ENCODE measurements at regions not wholly inside any gene's neighbourhood (a gene's known extent, or its start where the extent isn't known, plus 50 kb on each side); places are given as distances from the start of the nearest gene placed in this dataset.
"Not testable (repeated sequence)": the region's sequence is repeated elsewhere in the genome, so short reads cannot be mapped to it uniquely, and the experiment has no call there.

DNA sequence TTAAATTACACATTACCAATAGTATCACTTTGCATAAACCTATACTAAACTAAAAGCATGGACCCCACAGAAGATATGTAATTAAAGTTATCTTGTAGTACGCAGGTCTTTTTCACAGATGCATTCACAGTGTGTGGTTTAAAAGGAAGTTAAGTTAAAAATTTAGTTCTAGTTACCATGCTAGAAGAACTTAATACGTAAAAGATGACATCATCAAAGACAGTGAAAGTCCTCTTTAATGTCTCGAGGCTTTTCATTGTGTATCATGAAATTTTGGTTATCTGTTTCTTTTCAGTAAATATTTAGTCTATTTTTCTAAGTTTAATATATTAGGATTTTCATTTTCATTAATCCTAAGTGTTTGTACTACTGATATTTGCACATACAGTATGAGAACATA lies 934.6 kb upstream of the FOXG1 start:
- H3K27me3 ChIP-seq (ENCODE audit: low read depth); H3K36me3 ChIP-seq; H3K4me1 ChIP-seq; H3K4me3 ChIP-seq; ATAC-seq; DNase-seq; H3K9me3 ChIP-seq; H3K27ac ChIP-seq; intact Hi-C loops (cut with DNase I): not testable (repeated sequence)

DNA sequence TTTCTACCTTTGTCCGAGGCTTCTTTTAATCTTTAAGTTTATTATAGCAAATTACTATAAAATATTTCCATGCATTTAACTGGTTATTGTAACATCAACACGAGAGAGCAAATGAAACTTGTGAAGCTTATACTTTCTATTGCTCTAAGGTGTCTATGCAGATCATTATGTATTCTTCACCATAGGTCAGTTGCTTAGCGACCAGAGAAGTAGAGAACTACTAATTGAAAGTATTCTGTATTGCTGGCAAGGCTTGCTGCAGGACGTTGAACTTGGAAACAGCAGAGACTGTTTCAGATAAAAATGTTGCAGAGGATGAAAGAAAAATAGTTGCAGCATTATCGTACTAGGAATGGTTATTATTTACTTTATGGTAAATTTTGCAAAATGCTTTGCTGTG lies 933.6 kb upstream of the FOXG1 start:
- H3K27me3 ChIP-seq (ENCODE audit: low read depth); H3K4me1 ChIP-seq; intact Hi-C loops (cut with DNase I); ATAC-seq; H3K9me3 ChIP-seq; H3K27ac ChIP-seq; H3K4me3 ChIP-seq; H3K36me3 ChIP-seq; DNase-seq: not testable (repeated sequence)

DNA sequence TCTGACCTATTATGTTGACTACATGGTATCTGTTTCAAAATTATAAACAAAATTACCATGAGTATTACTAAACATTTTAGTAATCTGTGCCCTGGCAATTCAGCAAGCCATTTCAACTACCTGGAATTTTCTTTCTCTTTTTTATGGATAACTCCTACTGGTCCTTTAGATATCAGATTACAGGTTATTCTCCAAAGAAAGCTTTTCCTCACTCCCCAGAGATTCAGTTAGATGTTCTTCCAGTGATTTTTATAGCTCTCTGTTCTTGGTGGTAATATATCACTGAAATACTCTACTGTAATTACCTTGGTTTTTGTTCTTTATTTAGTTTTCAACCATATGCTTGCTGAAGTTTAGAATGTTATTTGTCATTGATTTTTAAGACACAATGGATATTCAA lies 930.2 kb upstream of the FOXG1 start:
- ATAC-seq: no peak

DNA sequence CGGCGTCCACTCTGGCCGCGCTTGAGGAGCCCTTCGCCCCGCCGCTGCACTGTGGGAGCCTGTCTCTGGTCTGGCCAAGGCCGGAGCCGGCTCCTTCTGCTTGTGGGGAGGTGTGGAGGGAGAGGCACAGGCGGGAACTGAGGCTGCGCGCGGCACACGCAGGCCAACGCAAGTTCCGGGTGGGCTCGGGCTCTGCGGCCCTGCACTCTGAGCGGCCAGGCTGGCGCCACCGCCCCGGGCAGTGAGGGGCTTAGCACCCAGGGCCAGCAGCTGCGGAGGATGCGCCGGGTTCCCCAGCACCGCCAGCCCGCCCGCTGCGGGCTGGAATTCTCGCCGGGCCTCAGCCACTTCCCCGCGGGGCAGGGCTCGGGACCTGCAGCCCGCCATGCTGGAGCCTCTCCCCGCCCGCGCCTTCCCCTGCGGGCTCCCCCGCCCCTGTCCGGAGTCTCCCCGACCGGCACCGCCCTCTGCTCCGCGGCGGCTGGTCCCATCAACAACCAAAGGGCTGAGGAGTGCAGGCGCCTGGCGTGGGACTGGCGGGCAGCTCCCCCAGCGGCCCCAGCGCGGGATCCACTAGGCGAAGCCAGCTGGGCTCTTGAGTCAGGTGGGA lies 921.2 kb upstream of the FOXG1 start:
- intact Hi-C loops (cut with DNase I): no loop called here
- Histone ChIP-seq H3K9me3 (no peaks in the 10 kb centered on the region), H3K36me3 (no peaks in the 10 kb centered on the region), H3K27ac (no peak overlapping the region), H3K4me3 (no peak overlapping the region), H3K4me1 (no peaks in the 10 kb centered on the region), H3K27me3 (ENCODE audit: low read depth) (no peaks in the 10 kb centered on the region)
- TF ChIP-seq, protein P1, sequence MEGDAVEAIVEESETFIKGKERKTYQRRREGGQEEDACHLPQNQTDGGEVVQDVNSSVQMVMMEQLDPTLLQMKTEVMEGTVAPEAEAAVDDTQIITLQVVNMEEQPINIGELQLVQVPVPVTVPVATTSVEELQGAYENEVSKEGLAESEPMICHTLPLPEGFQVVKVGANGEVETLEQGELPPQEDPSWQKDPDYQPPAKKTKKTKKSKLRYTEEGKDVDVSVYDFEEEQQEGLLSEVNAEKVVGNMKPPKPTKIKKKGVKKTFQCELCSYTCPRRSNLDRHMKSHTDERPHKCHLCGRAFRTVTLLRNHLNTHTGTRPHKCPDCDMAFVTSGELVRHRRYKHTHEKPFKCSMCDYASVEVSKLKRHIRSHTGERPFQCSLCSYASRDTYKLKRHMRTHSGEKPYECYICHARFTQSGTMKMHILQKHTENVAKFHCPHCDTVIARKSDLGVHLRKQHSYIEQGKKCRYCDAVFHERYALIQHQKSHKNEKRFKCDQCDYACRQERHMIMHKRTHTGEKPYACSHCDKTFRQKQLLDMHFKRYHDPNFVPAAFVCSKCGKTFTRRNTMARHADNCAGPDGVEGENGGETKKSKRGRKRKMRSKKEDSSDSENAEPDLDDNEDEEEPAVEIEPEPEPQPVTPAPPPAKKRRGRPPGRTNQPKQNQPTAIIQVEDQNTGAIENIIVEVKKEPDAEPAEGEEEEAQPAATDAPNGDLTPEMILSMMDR (IDR thresholded peaks at IDR 0.05): no peak
- ATAC-seq (peak in 1 of 2 donors; percentile 39), DNase-seq (peak; percentile 31)

More for the DNA sequence above, 930.2 kb upstream of the FOXG1 start:
- no peaks in the 10 kb centered on the region for H3K9me3 ChIP-seq
- H3K27ac ChIP-seq: no peak overlapping the region
- no peaks in the 10 kb centered on the region for H3K36me3 ChIP-seq
- H3K4me3 ChIP-seq: no peak overlapping the region
- H3K27me3 ChIP-seq (ENCODE audit: low read depth): no peaks in the 10 kb centered on the region
- no peaks in the 10 kb centered on the region for H3K4me1 ChIP-seq
- DNase-seq: no peak
- TF ChIP-seq, protein P1 (IDR thresholded peaks at IDR 0.05): no peak
- intact Hi-C loops (cut with DNase I): no loop called here

DNA sequence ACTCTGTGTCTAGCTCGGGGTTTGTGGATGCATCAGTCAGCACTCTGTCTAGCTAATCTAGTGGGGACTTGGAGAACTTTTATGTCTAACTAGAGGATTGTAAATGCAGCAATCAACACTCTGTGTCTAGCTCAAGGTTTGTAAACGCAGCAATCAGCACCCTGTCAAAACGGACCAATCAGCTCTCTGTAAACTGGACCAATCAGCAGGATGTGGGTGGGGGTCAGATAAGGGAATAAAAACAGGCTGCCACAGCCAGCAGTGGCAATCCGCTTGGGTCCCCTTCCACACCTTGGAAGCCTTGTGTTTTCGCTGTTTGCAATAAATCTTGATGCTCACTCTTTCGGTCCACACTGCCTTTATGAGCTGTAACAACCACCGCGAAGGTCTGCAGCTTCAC lies 920.7 kb upstream of the FOXG1 start:
- Histone ChIP-seq H3K9me3 (no peaks in the 10 kb centered on the region), H3K27me3 (ENCODE audit: low read depth) (no peaks in the 10 kb centered on the region), H3K4me1 (no peaks in the 10 kb centered on the region), H3K27ac (no peak overlapping the region), H3K4me3 (no peak overlapping the region), H3K36me3 (no peaks in the 10 kb centered on the region)
- ATAC-seq: no peak
- intact Hi-C loops (cut with DNase I): no loop called here
- DNase-seq: no peak
- TF ChIP-seq, protein P1 (IDR thresholded peaks at IDR 0.05): no peak

DNA sequence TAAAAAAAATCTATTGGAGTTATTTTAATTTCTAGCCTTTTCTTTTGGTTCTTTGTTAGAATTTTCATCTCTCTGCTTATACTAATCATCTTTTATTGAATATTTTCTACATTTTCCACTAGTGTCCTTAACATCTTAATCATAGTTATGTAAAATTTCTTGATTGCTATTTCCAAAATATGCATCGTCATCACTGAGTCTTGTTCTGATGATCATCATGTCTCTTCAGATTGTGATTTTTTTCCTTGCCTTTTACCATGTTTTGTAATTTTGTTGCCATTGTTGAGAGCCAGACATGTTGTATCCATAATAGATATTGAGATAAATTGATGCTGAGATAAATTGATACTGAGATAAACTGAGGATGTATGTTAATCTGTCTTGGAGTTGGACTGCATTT lies 919.1 kb upstream of the FOXG1 start:
- intact Hi-C loops (cut with DNase I); H3K27me3 ChIP-seq (ENCODE audit: low read depth); ATAC-seq; H3K36me3 ChIP-seq; H3K27ac ChIP-seq; DNase-seq; H3K4me3 ChIP-seq; H3K9me3 ChIP-seq; H3K4me1 ChIP-seq: not testable (repeated sequence)

DNA sequence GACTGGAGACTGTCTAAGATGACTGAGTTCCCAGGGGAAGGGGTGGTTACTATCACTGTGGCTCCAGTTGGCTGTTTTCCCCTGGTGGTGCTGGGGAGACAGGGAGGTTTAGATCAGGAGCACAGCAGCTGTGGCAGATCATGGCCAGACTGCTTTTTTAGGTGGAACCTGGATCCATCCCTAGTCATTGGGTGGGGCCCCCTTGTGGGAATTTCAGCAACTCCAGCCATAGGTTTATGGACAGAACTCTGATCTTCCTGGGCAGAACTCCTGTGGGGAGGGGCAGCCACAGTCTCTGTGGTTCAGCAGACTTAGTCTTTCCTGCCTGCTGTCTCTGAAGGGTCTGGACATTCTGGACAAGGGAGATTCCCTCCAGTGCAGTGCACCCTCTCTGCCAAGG lies 917.4 kb upstream of the FOXG1 start:
- H3K27ac ChIP-seq; intact Hi-C loops (cut with DNase I); H3K36me3 ChIP-seq; DNase-seq; H3K4me1 ChIP-seq; H3K27me3 ChIP-seq (ENCODE audit: low read depth); H3K9me3 ChIP-seq; H3K4me3 ChIP-seq; ATAC-seq: not testable (repeated sequence)

DNA sequence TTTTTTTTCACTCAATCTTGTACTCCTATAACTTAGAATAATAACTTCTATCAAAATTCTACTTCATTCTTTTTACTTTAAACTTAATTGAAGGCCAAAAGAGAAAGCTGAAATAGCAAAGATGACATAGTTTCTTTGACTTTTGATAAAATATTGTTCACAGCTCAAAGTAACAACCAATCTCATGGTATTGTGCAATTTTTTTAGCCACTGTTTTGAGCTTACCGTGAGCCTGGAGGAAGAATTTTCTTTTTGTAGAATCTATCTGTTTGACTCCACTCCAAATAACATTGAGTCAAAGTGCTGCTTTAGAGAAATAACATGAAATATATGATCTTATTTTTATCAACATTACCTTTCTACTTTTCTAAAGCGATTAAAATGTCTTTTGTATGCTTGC lies 903.9 kb upstream of the FOXG1 start:
- no peak overlapping the region for H3K27ac ChIP-seq
- H3K4me3 ChIP-seq: no peak overlapping the region
- no peak for DNase-seq
- no peaks in the 10 kb centered on the region for H3K4me1 ChIP-seq
- no peak for ATAC-seq
- no peaks in the 10 kb centered on the region for H3K36me3 ChIP-seq
- intact Hi-C loops (cut with DNase I): no loop called here
- TF ChIP-seq, protein P1 (IDR thresholded peaks at IDR 0.05): no peak
- H3K9me3 ChIP-seq: no peaks in the 10 kb centered on the region
- H3K27me3 ChIP-seq (ENCODE audit: low read depth): no peaks in the 10 kb centered on the region
